ENCODE measurements at regions not wholly inside any gene's neighbourhood (a gene's known extent, or its start where the extent isn't known, plus 50 kb on each side); places are given as distances from the start of the nearest gene placed in this dataset.

- TF ChIP-seq GATA3 (IDR thresholded peaks at IDR 0.05; ENCODE audit: low read depth, low read length): no peak
- TF ChIP-seq GATA2 (IDR thresholded peaks at IDR 0.05; ENCODE audit: low read depth, low read length): no peak
Observed at GRCh38 chr15:70447928-70448698, 315.2 kb downstream of the UACA start.

GRCh38 chr15:70447521-70447920 lies 315.8 kb downstream of the UACA start:
- no peak for TF ChIP-seq GATA3 (IDR thresholded peaks at IDR 0.05; ENCODE audit: low read depth, low read length)
- no peak for TF ChIP-seq GATA2 (IDR thresholded peaks at IDR 0.05; ENCODE audit: low read depth, low read length)

- TF ChIP-seq GATA3 (IDR thresholded peaks at IDR 0.05; ENCODE audit: low read depth, low read length) (no peak), GATA2 (IDR thresholded peaks at IDR 0.05; ENCODE audit: low read depth, low read length) (no peak)
Observed at GRCh38 chr15:70447081-70447480, 316.3 kb downstream of the UACA start.

GRCh38 chr15:70443486-70444273 lies 319.7 kb downstream of the UACA start:
- TF ChIP-seq GATA3 (IDR thresholded peaks at IDR 0.05; ENCODE audit: low read depth, low read length): no peak
- no peak for TF ChIP-seq GATA2 (IDR thresholded peaks at IDR 0.05; ENCODE audit: low read depth, low read length)

GRCh38 chr15:70442616-70443321 lies 320.6 kb downstream of the UACA start:
- TF ChIP-seq GATA3 (IDR thresholded peaks at IDR 0.05; ENCODE audit: low read depth, low read length) (no peak), GATA2 (IDR thresholded peaks at IDR 0.05; ENCODE audit: low read depth, low read length) (no peak)

GRCh38 chr15:70442211-70442610 lies 321.1 kb downstream of the UACA start:
- no peak for TF ChIP-seq GATA3 (IDR thresholded peaks at IDR 0.05; ENCODE audit: low read depth, low read length)
- no peak for TF ChIP-seq GATA2 (IDR thresholded peaks at IDR 0.05; ENCODE audit: low read depth, low read length)

- TF ChIP-seq GATA2 (IDR thresholded peaks at IDR 0.05; ENCODE audit: low read depth, low read length) (no peak), GATA3 (IDR thresholded peaks at IDR 0.05; ENCODE audit: low read depth, low read length) (no peak)
Observed at GRCh38 chr15:70440416-70441138, 322.8 kb downstream of the UACA start.

- TF ChIP-seq GATA2 (IDR thresholded peaks at IDR 0.05; ENCODE audit: low read depth, low read length) (no peak), GATA3 (IDR thresholded peaks at IDR 0.05; ENCODE audit: low read depth, low read length) (no peak)
Observed at GRCh38 chr15:70439880-70440279, 323.5 kb downstream of the UACA start.

GRCh38 chr15:70439304-70439877 lies 324.0 kb downstream of the UACA start:
- no peak for TF ChIP-seq GATA2 (IDR thresholded peaks at IDR 0.05; ENCODE audit: low read depth, low read length)
- no peak for TF ChIP-seq GATA3 (IDR thresholded peaks at IDR 0.05; ENCODE audit: low read depth, low read length)

- no peak for TF ChIP-seq GATA2 (IDR thresholded peaks at IDR 0.05; ENCODE audit: low read depth, low read length)
- TF ChIP-seq GATA3 (IDR thresholded peaks at IDR 0.05; ENCODE audit: low read depth, low read length): no peak
Observed at GRCh38 chr15:70438776-70439175, 324.6 kb downstream of the UACA start.

- TF ChIP-seq GATA3 (IDR thresholded peaks at IDR 0.05; ENCODE audit: low read depth, low read length) (no peak), GATA2 (IDR thresholded peaks at IDR 0.05; ENCODE audit: low read depth, low read length) (no peak)
Observed at GRCh38 chr15:70437882-70438451, 325.4 kb downstream of the UACA start.

- TF ChIP-seq GATA3 (IDR thresholded peaks at IDR 0.05; ENCODE audit: low read depth, low read length) (no peak), GATA2 (IDR thresholded peaks at IDR 0.05; ENCODE audit: low read depth, low read length) (no peak)
Observed at GRCh38 chr15:70437089-70437488, 326.3 kb downstream of the UACA start.

GRCh38 chr15:70436428-70436827 lies 326.9 kb downstream of the UACA start:
- TF ChIP-seq GATA3 (IDR thresholded peaks at IDR 0.05; ENCODE audit: low read depth, low read length) (no peak), GATA2 (IDR thresholded peaks at IDR 0.05; ENCODE audit: low read depth, low read length) (no peak)
